ENCODE measurements at regions not wholly inside any gene's neighbourhood (a gene's known extent, or its start where the extent isn't known, plus 50 kb on each side); places are given as distances from the start of the nearest gene placed in this dataset.

DNA sequence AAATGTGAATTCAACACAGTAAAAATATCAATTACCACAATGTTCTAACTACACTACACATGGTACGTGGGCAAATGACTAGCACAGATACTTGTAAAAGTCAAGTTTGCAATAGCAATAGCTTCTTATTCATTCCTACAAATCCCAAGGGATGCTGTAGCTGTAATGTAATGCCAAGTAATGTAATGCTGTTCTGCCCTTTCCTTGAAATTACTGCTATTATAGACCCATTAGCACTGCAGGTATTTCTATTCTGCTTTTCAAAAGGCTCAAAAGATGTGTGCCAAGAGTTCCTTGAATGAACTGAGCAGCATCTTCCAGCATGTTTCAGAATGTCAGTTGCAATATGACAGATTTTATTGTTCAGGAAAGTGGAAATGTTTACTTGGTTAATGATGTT is 129.9 kb upstream of the BANK1 start:
- H3K4me3 ChIP-seq (replicated peaks in 1 of 3): no peak overlapping the region
- 32 to 96% methylated on average over 1 of the region's 1 CpG for WGBS, 2 donors
- intact Hi-C loops (cut with DNase I): no loop called here
- TF ChIP-seq, protein P1, sequence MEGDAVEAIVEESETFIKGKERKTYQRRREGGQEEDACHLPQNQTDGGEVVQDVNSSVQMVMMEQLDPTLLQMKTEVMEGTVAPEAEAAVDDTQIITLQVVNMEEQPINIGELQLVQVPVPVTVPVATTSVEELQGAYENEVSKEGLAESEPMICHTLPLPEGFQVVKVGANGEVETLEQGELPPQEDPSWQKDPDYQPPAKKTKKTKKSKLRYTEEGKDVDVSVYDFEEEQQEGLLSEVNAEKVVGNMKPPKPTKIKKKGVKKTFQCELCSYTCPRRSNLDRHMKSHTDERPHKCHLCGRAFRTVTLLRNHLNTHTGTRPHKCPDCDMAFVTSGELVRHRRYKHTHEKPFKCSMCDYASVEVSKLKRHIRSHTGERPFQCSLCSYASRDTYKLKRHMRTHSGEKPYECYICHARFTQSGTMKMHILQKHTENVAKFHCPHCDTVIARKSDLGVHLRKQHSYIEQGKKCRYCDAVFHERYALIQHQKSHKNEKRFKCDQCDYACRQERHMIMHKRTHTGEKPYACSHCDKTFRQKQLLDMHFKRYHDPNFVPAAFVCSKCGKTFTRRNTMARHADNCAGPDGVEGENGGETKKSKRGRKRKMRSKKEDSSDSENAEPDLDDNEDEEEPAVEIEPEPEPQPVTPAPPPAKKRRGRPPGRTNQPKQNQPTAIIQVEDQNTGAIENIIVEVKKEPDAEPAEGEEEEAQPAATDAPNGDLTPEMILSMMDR (IDR thresholded peaks at IDR 0.05): no peak
- no peak for TF ChIP-seq POLR2A (IDR thresholded peaks at IDR 0.05)
- H3K27me3 ChIP-seq: no peaks in the 10 kb centered on the region
- H3K27ac ChIP-seq: no peak overlapping the region
- H3K4me1 ChIP-seq: no peaks in the 10 kb centered on the region
- DNase-seq: no peak
- no peaks in the 10 kb centered on the region for H3K9me3 ChIP-seq
- H3K36me3 ChIP-seq: no peaks in the 10 kb centered on the region

DNA sequence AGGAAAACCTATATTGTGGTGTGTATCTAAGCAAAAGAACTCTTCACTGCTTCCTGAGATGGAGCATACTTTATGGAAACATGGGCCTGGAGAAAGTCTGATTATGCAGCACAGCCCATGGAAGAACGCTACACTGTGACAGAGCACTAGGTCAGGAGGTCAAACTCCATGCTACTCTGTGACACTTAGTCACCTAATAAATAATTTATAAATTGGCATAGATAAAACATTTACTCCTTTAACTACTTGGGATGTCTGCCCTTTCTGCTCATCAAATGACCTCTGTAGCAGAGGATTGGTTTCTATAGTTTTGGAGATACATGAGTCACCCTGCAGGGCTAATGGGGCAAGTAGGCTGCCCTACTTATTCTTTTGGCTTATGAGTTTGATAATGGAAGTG is 134.7 kb upstream of the BANK1 start:
- TF ChIP-seq POLR2A (IDR thresholded peaks at IDR 0.05): no peak
- TF ChIP-seq, protein P1 (IDR thresholded peaks at IDR 0.05): no peak
- H3K4me3 ChIP-seq (replicated peaks in 1 of 3): no peak overlapping the region
- 88 to 91% methylated on average over 1 of the region's 1 CpG for WGBS, 2 donors
- no peaks in the 10 kb centered on the region for H3K4me1 ChIP-seq
- H3K36me3 ChIP-seq: no peaks in the 10 kb centered on the region
- no peaks in the 10 kb centered on the region for H3K27me3 ChIP-seq
- H3K27ac ChIP-seq: no peak overlapping the region
- intact Hi-C loops (cut with DNase I): no loop called here
- H3K9me3 ChIP-seq: no peaks in the 10 kb centered on the region
- DNase-seq: no peak

DNA sequence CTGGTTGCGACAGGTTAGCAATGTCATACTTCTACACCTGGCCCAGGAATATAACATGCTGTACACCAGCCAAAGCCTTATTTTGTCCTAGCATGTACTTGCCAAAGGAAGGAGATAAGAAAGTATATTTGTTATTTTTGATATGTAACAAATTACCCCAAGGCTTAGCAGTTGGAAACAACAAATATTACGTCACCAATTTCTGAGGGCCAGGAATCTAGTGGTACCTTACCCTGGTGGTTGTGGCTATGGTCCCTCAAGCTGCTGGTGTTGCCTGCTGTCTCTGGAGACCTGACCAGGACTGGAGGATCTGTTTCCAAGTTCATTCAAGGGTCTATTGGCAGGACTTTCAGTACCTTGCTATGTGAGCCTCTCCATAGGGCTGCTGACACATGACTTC is 135.5 kb upstream of the BANK1 start:
- DNase-seq: no peak
- no peaks in the 10 kb centered on the region for H3K4me1 ChIP-seq
- no peaks in the 10 kb centered on the region for H3K36me3 ChIP-seq
- H3K4me3 ChIP-seq (replicated peaks in 1 of 3): no peak overlapping the region
- WGBS, 2 donors: 96% methylated on average over 2 of the region's 2 CpGs
- no peaks in the 10 kb centered on the region for H3K27me3 ChIP-seq
- no peaks in the 10 kb centered on the region for H3K9me3 ChIP-seq
- no peak overlapping the region for H3K27ac ChIP-seq
- intact Hi-C loops (cut with DNase I): no loop called here
- TF ChIP-seq, protein P1 (IDR thresholded peaks at IDR 0.05): no peak
- TF ChIP-seq POLR2A (IDR thresholded peaks at IDR 0.05): no peak

DNA sequence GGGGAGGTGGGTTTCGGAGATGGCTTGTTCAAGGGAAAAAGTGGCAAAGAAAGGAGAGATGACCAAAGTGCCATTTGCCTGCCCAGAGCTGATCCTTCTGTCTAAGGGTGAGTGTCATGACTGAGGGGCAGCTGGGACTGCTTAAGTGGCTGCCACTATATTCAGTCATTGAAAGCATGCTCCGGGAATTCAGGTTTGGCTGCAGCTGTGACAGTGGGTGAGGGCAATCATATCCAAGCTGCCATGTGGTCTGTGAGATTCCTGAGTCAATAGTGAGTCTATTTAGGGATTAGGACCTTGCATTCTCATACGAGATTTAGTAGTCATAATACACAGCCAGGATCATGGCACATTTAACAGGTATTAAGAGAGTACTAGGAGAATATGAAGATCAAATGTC is 138.8 kb upstream of the BANK1 start:
- intact Hi-C loops (cut with DNase I): no loop called here
- 80 to 85% methylated on average over 3 of the region's 3 CpGs for WGBS, 2 donors
- Histone ChIP-seq H3K4me1 (no peaks in the 10 kb centered on the region), H3K36me3 (no peaks in the 10 kb centered on the region), H3K27me3 (no peaks in the 10 kb centered on the region), H3K27ac (no peak overlapping the region), H3K4me3 (replicated peaks in 1 of 3) (no peak overlapping the region), H3K9me3 (no peaks in the 10 kb centered on the region)
- TF ChIP-seq, protein P1 (IDR thresholded peaks at IDR 0.05): no peak
- no peak for TF ChIP-seq POLR2A (IDR thresholded peaks at IDR 0.05)
- no peak for DNase-seq

DNA sequence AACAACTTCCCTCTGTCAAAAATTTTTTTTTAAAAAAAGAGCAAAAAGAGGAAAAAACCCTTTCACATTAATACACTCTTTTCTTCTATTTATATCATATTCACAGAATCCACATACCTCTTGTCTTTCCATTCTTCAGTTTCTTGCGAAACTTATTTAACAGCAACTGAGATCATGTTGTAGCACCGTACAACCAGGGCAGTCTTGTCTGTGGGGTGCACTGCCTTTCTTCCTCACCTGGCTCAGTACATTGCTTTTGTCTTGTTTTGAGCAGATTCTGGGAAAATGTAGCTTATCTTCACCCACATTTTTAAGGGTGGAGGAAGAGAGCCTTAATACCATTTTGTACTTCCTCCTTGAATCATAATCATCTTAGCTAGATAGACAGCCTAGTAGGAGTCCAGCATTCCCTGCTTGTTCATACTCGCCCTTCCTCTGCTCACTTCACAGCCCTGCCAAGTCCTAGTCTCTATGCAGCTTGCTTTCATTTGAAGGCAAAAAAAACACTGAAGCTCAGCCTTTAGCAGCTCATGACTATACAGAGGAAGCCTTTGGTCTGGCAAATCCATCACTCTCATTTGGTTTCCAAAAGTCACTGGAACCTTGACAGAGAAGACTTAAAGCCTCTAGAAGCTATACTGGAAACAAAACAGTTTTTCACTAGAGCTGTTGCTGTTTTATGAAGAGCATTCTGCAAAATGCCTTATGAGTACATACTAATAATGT is 140.6 kb upstream of the BANK1 start:
- 66 to 72% methylated on average over 3 of the region's 3 CpGs for WGBS, 2 donors
- Histone ChIP-seq H3K27me3 (no peaks in the 10 kb centered on the region), H3K4me3 (replicated peaks in 1 of 3) (no peak overlapping the region), H3K4me1 (no peaks in the 10 kb centered on the region), H3K27ac (no peak overlapping the region), H3K9me3 (no peaks in the 10 kb centered on the region), H3K36me3 (no peaks in the 10 kb centered on the region)
- TF ChIP-seq, protein P1 (IDR thresholded peaks at IDR 0.05): no peak
- TF ChIP-seq POLR2A (IDR thresholded peaks at IDR 0.05): no peak
- DNase-seq: peak; percentile 19 to 34
- intact Hi-C loops (cut with DNase I): no loop called here
